GM12891 (cell line): ENCODE measurements at regions not wholly inside any gene's neighbourhood (a gene's known extent, or its start where the extent isn't known, plus 50 kb on each side); places are given as distances from the start of the nearest gene placed in this dataset.

ENCODE experiments used
- DNase-seq: peaks from one replicate; pipeline ENCODE4 v3.0.0; 2011; ENCODE audit warnings: low spot score; ENCODE audit not compliant: insufficient read length
- FAIRE-seq: peaks from 2 replicates; lab custom pipeline; 2011; peaks lifted over from hg19 to GRCh38; lab: Jason Lieb, UNC
- PAX5 ChIP-seq: IDR thresholded peaks from 2 replicates; pipeline ENCODE4 v1.6.1; 2011; ENCODE audit warnings: low read length, moderate library complexity, mild to moderate bottlenecking; ENCODE audit not compliant: insufficient read depth, severe bottlenecking
- POLR2A ChIP-seq: IDR thresholded peaks from 2 replicates; pipeline ENCODE4 v1.6.1; 2011; ENCODE audit warnings: low read depth, low read length, control low read depth
- POLR2AphosphoS5 ChIP-seq: IDR thresholded peaks from 2 replicates; pipeline ENCODE4 v1.6.1; 2011; ENCODE audit warnings: low read depth, low read length, control low read depth
- POU2F2 ChIP-seq: IDR thresholded peaks from 2 replicates; pipeline ENCODE4 v1.6.1; 2011; ENCODE audit warnings: low read depth, mild to moderate bottlenecking, control low read depth, low read length, moderate library complexity
- SPI1 ChIP-seq: IDR thresholded peaks from 2 replicates; pipeline ENCODE4 v1.6.1; 2011; ENCODE audit warnings: low read depth, low read length, control low read depth
- TAF1 ChIP-seq: IDR thresholded peaks from 2 replicates; pipeline ENCODE4 v1.6.1; 2011; ENCODE audit warnings: low read depth, low read length, control low read depth

GRCh38 chr2:5236249-5236648, 455.9 kb upstream of the SOX11 start:
- no peak for TF ChIP-seq SPI1
- no peak for TF ChIP-seq PAX5
- TF ChIP-seq POU2F2: no peak
- no peak for TF ChIP-seq POLR2A
- no peak for TF ChIP-seq POLR2AphosphoS5
- TF ChIP-seq TAF1: no peak
- FAIRE-seq (no peak), DNase-seq (no peak)

GRCh38 chr2:5242751-5243150, 449.4 kb upstream of the SOX11 start:
- FAIRE-seq (no peak), DNase-seq (no peak)
- TF ChIP-seq POLR2AphosphoS5 (no peak), TAF1 (no peak), POU2F2 (no peak), SPI1 (no peak)

DNA sequence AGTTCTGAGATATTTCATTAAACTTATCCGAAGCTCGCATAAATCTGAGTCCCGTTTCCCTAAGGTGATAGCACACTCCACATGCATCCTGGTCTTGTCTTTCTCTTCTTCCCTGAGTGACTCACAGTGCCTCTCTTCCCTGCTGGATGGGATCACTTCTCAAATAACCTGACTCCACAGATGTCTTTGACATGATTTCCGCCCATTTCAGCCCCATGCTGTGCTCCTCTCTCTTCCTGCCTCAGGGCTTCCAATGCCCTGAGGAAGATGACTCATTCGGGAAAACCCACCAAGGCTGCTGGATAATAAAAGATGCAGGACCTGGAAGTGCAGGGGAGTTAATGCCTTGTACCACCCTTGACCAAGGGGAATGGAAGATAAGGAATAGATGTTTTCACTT, 441.7 kb upstream of the SOX11 start:
- no peak for DNase-seq
- TF ChIP-seq PAX5 (no peak), TAF1 (no peak), POLR2A (no peak), POU2F2 (no peak), POLR2AphosphoS5 (no peak), SPI1 (no peak)
- FAIRE-seq: no peak

DNA sequence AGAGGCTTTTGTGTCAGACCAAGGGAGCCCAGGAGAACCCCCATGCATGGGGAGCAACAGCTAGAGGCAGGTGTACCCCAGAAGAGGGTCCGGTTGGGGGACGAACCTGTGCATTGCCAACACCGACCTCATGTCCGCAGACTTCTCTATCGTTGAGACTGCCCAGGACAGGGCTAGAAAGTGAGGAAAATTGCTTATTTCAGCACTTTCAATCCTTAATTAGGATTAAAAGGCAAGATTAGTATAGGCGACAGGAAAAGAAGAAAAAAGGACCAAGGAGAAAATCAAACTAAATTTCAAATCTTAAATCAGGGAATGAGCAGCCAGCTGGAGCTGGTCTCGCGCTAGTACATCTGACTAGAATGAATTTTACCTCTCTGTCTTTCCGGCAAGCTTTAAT, 438.9 kb upstream of the SOX11 start:
- no peak for TF ChIP-seq PAX5
- no peak for TF ChIP-seq SPI1
- no peak for TF ChIP-seq TAF1
- TF ChIP-seq POLR2A: no peak
- no peak for TF ChIP-seq POLR2AphosphoS5
- TF ChIP-seq POU2F2: no peak
- DNase-seq (no peak), FAIRE-seq (no peak)

GRCh38 chr2:5254791-5255332, 437.3 kb upstream of the SOX11 start:
- TF ChIP-seq POU2F2 (no peak), SPI1 (no peak), TAF1 (no peak), POLR2AphosphoS5 (no peak), PAX5 (no peak)
- DNase-seq: no peak
- FAIRE-seq: no peak

GRCh38 chr2:5263291-5263690, 428.9 kb upstream of the SOX11 start:
- TF ChIP-seq TAF1 (no peak), POLR2A (no peak), POU2F2 (no peak), SPI1 (no peak), PAX5 (no peak), POLR2AphosphoS5 (no peak)
- no peak for FAIRE-seq
- DNase-seq: no peak

GRCh38 chr2:5264361-5264760, 427.8 kb upstream of the SOX11 start:
- no peak for TF ChIP-seq PAX5
- TF ChIP-seq POU2F2: no peak
- no peak for TF ChIP-seq POLR2A
- no peak for TF ChIP-seq SPI1
- no peak for TF ChIP-seq TAF1
- TF ChIP-seq POLR2AphosphoS5: no peak
- no peak for DNase-seq
- no peak for FAIRE-seq

DNA sequence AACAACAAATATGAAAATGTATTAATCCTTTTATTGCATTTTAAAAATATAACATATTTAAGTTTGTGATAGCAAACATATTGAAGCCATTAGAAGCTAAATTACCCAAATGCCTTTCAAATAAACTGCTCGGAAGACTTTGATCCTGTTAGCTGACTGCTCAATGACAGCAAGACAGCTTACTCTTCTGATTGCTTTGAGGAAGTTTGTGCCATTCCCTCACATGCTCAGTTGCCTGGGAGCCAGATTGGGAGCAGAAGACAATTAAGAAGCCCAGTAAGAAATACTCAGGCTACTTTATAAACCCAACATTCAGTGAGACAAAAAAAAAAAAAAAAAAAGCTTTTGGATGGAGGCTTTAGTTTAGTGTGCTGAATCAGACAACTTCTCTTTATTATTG, 407.1 kb upstream of the SOX11 start:
- DNase-seq: no peak
- no peak for FAIRE-seq
- TF ChIP-seq POLR2A (no peak), SPI1 (no peak), PAX5 (no peak), POLR2AphosphoS5 (no peak), POU2F2 (no peak), TAF1 (no peak)

- FAIRE-seq: no peak
- DNase-seq: no peak
- TF ChIP-seq POLR2AphosphoS5 (no peak), PAX5 (no peak), POU2F2 (no peak), TAF1 (no peak), SPI1 (no peak), POLR2A (no peak)
These were observed 406.1 kb upstream of the SOX11 start for GRCh38 chr2:5285872-5286769.
